ENCODE measurements at regions not wholly inside any gene's neighbourhood (a gene's known extent, or its start where the extent isn't known, plus 50 kb on each side); places are given as distances from the start of the nearest gene placed in this dataset.

GRCh38 chr6:134642279-134642678 is 307.6 kb downstream of the ALDH8A1 start:
- ChIA-PET CTCF (interaction anchor here (0.9 to 3.8 kb wide), 13 partner anchors 14 to 525 kb away, joined by 3 to 66 read pairs (median 17); no protein-coding TSS in a partner anchor), POLR2A (no interaction called here)
- no peak for DNase-seq (ENCODE audit: extremely low spot score)
- TF ChIP-seq CTCF (IDR thresholded peaks at IDR 0.05; ENCODE audit: control extremely low read depth, extremely low read depth, low read depth, missing control alignments) = no peak

GRCh38 chr6:134640975-134641429 is 308.9 kb downstream of the ALDH8A1 start:
- POLR2A ChIA-PET = interaction anchor here (0.5 kb wide), 1 partner anchor 1052 kb away, joined by 3 read pairs; no protein-coding TSS in a partner anchor
- peak; percentile 67 for DNase-seq (ENCODE audit: extremely low spot score)
- CTCF ChIA-PET = interaction anchor here (0.6 to 3.8 kb wide), 57 partner anchors 9 to 799 kb away, joined by 3 to 66 read pairs (median 4); no protein-coding TSS in a partner anchor
- peak; percentile 96 for TF ChIP-seq CTCF (IDR thresholded peaks at IDR 0.05; ENCODE audit: control extremely low read depth, extremely low read depth, low read depth, missing control alignments)

GRCh38 chr6:134640229-134640628 is 309.7 kb downstream of the ALDH8A1 start:
- ChIA-PET POLR2A (no interaction called here), CTCF (interaction anchor here (0.6 to 3.8 kb wide), 55 partner anchors 8 to 800 kb away, joined by 3 to 66 read pairs (median 4); no protein-coding TSS in a partner anchor)
- TF ChIP-seq CTCF (IDR thresholded peaks at IDR 0.05; ENCODE audit: control extremely low read depth, extremely low read depth, low read depth, missing control alignments) = no peak
- DNase-seq (ENCODE audit: extremely low spot score) = no peak

- TF ChIP-seq CTCF (IDR thresholded peaks at IDR 0.05; ENCODE audit: control extremely low read depth, extremely low read depth, low read depth, missing control alignments) = no peak
- ChIA-PET POLR2A (no interaction called here), CTCF (interaction anchor here (0.9 to 7.2 kb wide), 7 partner anchors 16 to 482 kb away, joined by 3 to 39 read pairs (median 8); no protein-coding TSS in a partner anchor)
- no peak for DNase-seq (ENCODE audit: extremely low spot score)
Observed at GRCh38 chr6:134637847-134638437, 312.0 kb downstream of the ALDH8A1 start.

- TF ChIP-seq CTCF (IDR thresholded peaks at IDR 0.05; ENCODE audit: control extremely low read depth, extremely low read depth, low read depth, missing control alignments) = no peak
- no peak for DNase-seq (ENCODE audit: extremely low spot score)
- ChIA-PET CTCF (interaction anchor here (0.8 to 7.2 kb wide), 7 partner anchors 16 to 481 kb away, joined by 3 to 39 read pairs (median 8); no protein-coding TSS in a partner anchor), POLR2A (no interaction called here)
Observed at GRCh38 chr6:134637282-134637681, 312.6 kb downstream of the ALDH8A1 start.

- CTCF ChIA-PET = interaction anchor here (0.6 to 7.2 kb wide), 7 partner anchors 15 to 480 kb away, joined by 3 to 39 read pairs (median 8); no protein-coding TSS in a partner anchor
- no peak for TF ChIP-seq CTCF (IDR thresholded peaks at IDR 0.05; ENCODE audit: control extremely low read depth, extremely low read depth, low read depth, missing control alignments)
- peak; percentile 12 for DNase-seq (ENCODE audit: extremely low spot score)
- POLR2A ChIA-PET = no interaction called here
Observed at GRCh38 chr6:134636186-134636799, 313.6 kb downstream of the ALDH8A1 start.
